GM18508 (cell line): ENCODE measurements at regions not wholly inside any gene's neighbourhood (a gene's known extent, or its start where the extent isn't known, plus 50 kb on each side); places are given as distances from the start of the nearest gene placed in this dataset.

Experiments used
- ATAC-seq: cut with Tn5 transposase; IDR thresholded peaks from one replicate; pipeline ENCODE4 v1.9.1; 2021; ENCODE audit warnings: moderate number of reproducible peaks; ENCODE audit not compliant: insufficient read depth, unreplicated experiment

GRCh38 chr22:49034836-49035817, 792.5 kb downstream of the BRD1 start:
- ATAC-seq: no peak

GRCh38 chr22:49033616-49034015, 794.1 kb downstream of the BRD1 start:
- no peak for ATAC-seq

- ATAC-seq: no peak
Measured at GRCh38 chr22:49032821-49033220, 794.9 kb downstream of the BRD1 start.

- ATAC-seq: no peak
Measured at GRCh38 chr22:49031746-49032330, 795.8 kb downstream of the BRD1 start.

- no peak for ATAC-seq
Measured at GRCh38 chr22:49028111-49028510, 799.6 kb downstream of the BRD1 start.

GRCh38 chr22:49027368-49027670, 800.4 kb downstream of the BRD1 start:
- ATAC-seq: no peak

GRCh38 chr22:49026494-49027367, 800.9 kb downstream of the BRD1 start:
- no peak for ATAC-seq

- ATAC-seq: no peak
Measured at GRCh38 chr22:49025791-49026493, 801.7 kb downstream of the BRD1 start.

- ATAC-seq: no peak
Measured at GRCh38 chr22:49024775-49025440, 802.8 kb downstream of the BRD1 start.

GRCh38 chr22:49023879-49024774, 803.5 kb downstream of the BRD1 start:
- ATAC-seq: no peak

GRCh38 chr22:49023161-49023878, 804.4 kb downstream of the BRD1 start:
- no peak for ATAC-seq

GRCh38 chr22:49022816-49023160, 804.9 kb downstream of the BRD1 start:
- no peak for ATAC-seq

- ATAC-seq: no peak
Measured at GRCh38 chr22:49021926-49022815, 805.5 kb downstream of the BRD1 start.

GRCh38 chr22:49021131-49021925, 806.3 kb downstream of the BRD1 start:
- no peak for ATAC-seq

GRCh38 chr22:49019737-49020713, 807.6 kb downstream of the BRD1 start:
- no peak for ATAC-seq
